GM12873 (cell line): ENCODE measurements at regions not wholly inside any gene's neighbourhood (a gene's known extent, or its start where the extent isn't known, plus 50 kb on each side); places are given as distances from the start of the nearest gene placed in this dataset.

Experiments
- TF ChIP-seq, protein P1 (sequence below): IDR thresholded peaks from 2 replicates; pipeline ENCODE4 v1.5.1; 2012; ENCODE audit warnings: low read depth, mild to moderate bottlenecking, moderate library complexity, low read length, control low read depth; ENCODE audit not compliant: insufficient read depth; ENCODE audit errors: missing control alignments

DNA sequence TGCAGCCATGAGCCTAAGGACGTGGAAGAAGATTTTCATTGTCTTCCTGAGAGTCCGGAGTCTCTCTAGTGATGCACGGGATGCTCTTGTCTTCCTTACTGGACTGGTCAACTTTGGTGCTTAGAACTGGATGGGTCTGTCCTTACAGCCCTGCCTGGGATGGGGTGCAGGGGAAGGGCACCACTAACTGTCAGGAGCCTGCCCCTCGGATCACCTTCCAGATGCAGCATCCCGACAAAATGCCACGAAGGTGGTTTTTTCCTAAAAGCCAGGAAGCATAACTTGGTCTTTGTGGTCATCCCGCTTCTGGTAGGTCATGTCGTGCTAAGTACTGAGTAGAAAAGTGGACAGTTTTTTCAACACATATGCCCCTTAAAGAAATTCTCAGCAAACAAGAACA is 207.4 kb upstream of the TWIST2 start:
- TF ChIP-seq, protein P1, sequence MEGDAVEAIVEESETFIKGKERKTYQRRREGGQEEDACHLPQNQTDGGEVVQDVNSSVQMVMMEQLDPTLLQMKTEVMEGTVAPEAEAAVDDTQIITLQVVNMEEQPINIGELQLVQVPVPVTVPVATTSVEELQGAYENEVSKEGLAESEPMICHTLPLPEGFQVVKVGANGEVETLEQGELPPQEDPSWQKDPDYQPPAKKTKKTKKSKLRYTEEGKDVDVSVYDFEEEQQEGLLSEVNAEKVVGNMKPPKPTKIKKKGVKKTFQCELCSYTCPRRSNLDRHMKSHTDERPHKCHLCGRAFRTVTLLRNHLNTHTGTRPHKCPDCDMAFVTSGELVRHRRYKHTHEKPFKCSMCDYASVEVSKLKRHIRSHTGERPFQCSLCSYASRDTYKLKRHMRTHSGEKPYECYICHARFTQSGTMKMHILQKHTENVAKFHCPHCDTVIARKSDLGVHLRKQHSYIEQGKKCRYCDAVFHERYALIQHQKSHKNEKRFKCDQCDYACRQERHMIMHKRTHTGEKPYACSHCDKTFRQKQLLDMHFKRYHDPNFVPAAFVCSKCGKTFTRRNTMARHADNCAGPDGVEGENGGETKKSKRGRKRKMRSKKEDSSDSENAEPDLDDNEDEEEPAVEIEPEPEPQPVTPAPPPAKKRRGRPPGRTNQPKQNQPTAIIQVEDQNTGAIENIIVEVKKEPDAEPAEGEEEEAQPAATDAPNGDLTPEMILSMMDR, result no peak

DNA sequence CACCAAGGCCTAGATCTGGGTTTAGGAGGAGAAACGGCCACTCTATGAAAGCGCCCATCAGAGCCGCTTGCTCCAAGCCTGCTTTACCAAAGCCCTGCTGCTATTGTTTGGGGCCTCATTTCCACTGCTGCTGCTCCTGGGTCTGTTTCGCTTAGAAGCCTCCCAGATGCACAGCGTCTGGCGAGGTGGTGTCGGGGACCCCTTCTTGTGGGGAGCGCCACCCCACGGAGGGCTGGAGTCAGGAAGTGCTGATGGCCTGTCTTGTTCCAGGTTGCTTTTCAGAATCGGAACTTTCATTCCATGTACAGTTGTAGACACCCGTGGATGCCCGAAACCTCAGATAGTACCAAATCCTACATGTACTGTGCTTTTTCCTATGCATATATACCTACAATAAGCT is 204.9 kb upstream of the TWIST2 start:
- TF ChIP-seq, protein P1, result no peak

DNA sequence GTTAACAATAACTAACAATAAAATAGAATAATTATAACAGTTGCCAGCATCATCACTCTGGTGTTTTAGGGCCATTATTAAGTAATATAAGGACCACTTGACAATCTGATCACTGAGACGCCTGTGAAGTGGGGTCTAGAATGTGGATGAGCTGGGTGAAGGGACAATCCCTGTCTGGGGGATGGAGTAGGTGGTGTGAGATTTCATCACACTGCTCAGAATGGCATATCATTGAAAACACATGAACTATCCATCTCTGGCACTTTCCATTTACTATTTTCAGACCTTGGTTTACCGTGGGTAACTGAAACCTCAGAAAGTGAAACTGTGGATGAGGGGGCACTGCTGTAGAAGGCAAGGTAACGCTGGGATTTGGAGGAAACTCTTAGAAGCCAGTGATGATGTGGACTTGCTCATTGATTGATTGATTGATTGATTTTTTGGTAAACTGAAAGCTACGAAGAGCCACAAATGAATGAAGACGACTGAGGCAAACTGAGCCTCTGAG is 204.4 kb upstream of the TWIST2 start:
- TF ChIP-seq, protein P1, result no peak

DNA sequence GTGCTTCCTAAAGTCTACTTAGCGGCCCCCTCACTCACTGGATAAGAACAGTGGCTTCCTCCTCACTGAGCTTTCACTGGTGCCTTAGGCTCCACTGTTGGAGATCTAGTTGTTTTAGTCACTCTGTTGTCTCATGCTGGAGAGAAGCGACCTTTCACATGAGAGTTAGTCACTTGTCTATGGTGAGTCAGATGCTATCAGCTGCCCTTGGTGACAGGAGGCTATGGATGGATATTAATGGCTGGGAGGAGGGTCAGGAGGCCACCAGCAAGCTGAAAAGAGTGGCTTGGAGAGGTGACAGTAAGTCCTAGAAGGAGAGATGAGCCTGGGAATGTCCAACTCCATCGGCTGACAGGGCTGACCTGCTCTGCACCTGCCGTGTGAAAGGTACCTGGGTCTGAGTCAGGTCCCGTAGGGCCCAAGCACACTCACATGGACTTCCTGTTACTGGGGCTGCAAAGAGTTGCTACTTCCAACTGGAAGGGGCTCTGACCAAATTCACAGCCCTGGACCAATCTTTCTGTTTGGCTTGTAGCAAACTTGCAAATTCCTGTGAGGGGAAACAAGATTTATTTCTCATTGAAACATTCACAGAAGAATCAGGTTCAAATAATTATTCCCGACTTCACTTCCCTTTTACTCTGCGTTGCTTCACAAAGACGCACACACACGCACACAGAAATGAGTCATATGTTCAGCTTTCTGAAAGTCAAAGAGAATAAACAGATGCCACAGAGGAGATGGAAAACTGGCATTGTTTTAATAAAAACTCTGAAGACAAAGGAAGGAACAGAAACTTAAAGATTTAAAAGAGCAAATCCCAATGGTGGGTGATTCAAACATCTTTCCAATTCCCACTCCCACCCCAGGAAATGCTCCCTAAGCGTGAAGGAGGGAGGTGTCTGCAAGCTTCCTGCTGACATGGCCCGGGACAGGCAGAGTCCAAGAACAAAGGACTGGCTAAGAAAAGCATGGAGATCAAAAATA is 203.5 kb upstream of the TWIST2 start:
- TF ChIP-seq, protein P1, result no peak

DNA sequence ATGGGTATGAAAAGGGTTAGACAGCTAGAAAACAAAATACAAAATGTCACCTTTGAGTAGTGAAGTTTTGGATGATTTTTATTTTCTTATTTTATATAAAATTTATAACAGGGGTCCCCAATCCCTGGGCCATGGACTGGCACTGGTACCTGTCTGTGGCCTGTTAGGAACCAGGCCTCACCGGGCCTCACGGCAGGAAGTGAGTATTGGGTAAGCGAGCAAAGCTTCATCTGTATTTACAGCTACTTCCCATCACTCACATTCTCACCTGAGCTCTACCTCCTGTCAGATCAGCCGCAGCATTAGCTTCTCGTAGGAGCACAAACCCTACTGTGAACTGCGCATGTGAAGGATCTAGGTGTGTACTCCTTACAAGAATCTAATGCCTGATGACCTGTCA is 202.8 kb upstream of the TWIST2 start:
- TF ChIP-seq, protein P1, result no peak

DNA sequence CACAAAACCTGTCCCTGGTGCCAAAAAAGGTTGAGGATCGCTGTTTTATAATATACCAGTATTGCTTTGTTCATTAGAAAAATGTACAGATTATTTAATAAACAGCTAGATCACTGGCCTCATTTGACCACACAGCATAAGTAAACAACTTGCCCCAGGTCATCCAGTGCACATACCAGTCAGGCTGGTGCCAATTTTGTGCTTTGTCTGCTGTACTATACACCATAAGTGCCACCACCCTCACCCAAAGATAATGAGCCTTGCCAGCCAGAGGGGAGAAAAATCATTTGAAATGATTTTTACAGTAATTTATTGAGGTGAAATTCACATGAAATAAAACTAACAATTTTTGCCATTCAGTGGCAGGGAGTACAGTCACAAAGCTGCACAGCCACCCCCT is 202.2 kb upstream of the TWIST2 start:
- TF ChIP-seq, protein P1, result no peak

DNA sequence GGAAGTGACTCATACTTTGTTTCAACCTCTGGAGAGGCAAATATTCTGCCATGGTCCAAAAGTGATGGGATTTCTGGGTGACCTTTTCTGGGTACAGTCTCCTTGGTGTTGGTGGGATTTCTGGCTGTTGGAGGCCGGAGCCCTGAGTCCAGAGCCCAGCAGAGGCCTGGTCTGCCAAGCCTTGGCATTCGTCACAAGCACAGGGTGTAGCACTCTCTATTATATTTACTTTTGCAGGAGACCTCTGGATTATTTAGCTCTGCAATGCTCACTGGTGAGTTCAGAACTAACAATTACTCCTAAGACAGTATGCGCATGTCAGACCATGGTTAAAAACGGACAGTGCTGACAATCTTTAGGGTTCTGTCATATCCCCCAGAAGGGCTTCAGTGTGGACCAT is 201.6 kb upstream of the TWIST2 start:
- TF ChIP-seq, protein P1, result no peak
